Testis (tissue), 2 donors: ENCODE measurements at regions not wholly inside any gene's neighbourhood (a gene's known extent, or its start where the extent isn't known, plus 50 kb on each side); places are given as distances from the start of the nearest gene placed in this dataset.

ENCODE experiments used
- DNase-seq: peaks from one replicate; pipeline ENCODE4 v3.0.0-alpha.2; 2019
- H3K27ac ChIP-seq, 2 donors: fragments of 200-600 bp; sonication (generic); one replicate each; pipeline ENCODE4 v1.5.1; 2019
- H3K27me3 ChIP-seq: fragments of 200-600 bp; sonication (generic); one replicate; pipeline ENCODE4 v1.5.1; 2019
- H3K36me3 ChIP-seq: fragments of 200-600 bp; sonication (generic); one replicate; pipeline ENCODE4 v1.5.1; 2017; ENCODE audit warnings: low read depth; ENCODE audit errors: missing control alignments
- H3K4me1 ChIP-seq: fragments of 200-600 bp; sonication (generic); one replicate; pipeline ENCODE4 v1.5.1; 2019
- H3K4me3 ChIP-seq, 2 donors: fragments of 200-600 bp; sonication (generic); one replicate each; pipeline ENCODE4 v1.5.1; 2017 to 2019
- H3K9me3 ChIP-seq: fragments of 200-600 bp; sonication (generic); one replicate; pipeline ENCODE4 v1.5.1; 2017
- POLR2A ChIP-seq: fragments of 450-650 bp; IDR thresholded peaks from one replicate; pipeline ENCODE4 v1.6.1; 2017; ENCODE audit warnings: antibody characterized with exemption, mild to moderate bottlenecking, moderate library complexity
- WGBS, 2 donors: methylation state at CpG; one replicate each; pipeline ENCODE4 v1.1.5; 2018; 5-methylcytosine and 5-hydroxymethylcytosine counted together
- intact Hi-C: fragments of 100-400 bp; cut with DNase I; formaldehyde crosslinking; loops from one replicate; pipeline ENCODE4 v1.15.1; 2023; ENCODE audit warnings: low total_unique reads
- TF ChIP-seq, protein P1 (sequence below), 3 experiments: fragments of 450-650 bp in 2 of 3; fragments of 200-600 bp in 1 of 3; sonication (generic) in 1 of 3; IDR thresholded peaks; one replicate each; pipeline ENCODE4 v1.5.1; 2016 to 2019; ENCODE audit warnings: antibody characterized with exemption in 3 of 3, mild to moderate bottlenecking in 2 of 3, moderate library complexity in 1 of 3

DNA sequence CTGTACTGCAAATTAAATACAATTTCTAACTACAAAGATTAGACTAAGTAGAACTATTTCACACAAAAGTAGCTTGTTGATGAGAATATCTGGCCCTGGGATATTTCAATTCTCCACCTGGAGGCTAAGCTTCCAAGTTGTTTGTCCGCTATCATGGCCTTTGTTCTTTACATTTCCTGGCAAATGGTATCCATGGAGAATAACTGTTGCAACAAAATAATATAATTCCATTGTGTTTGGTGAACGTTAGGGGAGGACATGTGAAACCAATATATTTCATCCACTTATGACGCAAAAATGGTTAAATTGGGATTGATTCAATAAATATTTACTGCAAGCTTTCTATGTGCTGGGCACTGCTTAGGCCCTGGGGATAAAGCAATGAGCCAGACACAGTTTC, 565.4 kb downstream of the PTPRC start:
- whole genome bisulfite sequencing, 2 donors: 80 to 81% methylated on average over 3 of the region's 3 CpGs
- TF ChIP-seq, protein P1, sequence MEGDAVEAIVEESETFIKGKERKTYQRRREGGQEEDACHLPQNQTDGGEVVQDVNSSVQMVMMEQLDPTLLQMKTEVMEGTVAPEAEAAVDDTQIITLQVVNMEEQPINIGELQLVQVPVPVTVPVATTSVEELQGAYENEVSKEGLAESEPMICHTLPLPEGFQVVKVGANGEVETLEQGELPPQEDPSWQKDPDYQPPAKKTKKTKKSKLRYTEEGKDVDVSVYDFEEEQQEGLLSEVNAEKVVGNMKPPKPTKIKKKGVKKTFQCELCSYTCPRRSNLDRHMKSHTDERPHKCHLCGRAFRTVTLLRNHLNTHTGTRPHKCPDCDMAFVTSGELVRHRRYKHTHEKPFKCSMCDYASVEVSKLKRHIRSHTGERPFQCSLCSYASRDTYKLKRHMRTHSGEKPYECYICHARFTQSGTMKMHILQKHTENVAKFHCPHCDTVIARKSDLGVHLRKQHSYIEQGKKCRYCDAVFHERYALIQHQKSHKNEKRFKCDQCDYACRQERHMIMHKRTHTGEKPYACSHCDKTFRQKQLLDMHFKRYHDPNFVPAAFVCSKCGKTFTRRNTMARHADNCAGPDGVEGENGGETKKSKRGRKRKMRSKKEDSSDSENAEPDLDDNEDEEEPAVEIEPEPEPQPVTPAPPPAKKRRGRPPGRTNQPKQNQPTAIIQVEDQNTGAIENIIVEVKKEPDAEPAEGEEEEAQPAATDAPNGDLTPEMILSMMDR (IDR thresholded peaks at IDR 0.05): no peak
- no peak for TF ChIP-seq POLR2A
- no peak for DNase-seq

DNA sequence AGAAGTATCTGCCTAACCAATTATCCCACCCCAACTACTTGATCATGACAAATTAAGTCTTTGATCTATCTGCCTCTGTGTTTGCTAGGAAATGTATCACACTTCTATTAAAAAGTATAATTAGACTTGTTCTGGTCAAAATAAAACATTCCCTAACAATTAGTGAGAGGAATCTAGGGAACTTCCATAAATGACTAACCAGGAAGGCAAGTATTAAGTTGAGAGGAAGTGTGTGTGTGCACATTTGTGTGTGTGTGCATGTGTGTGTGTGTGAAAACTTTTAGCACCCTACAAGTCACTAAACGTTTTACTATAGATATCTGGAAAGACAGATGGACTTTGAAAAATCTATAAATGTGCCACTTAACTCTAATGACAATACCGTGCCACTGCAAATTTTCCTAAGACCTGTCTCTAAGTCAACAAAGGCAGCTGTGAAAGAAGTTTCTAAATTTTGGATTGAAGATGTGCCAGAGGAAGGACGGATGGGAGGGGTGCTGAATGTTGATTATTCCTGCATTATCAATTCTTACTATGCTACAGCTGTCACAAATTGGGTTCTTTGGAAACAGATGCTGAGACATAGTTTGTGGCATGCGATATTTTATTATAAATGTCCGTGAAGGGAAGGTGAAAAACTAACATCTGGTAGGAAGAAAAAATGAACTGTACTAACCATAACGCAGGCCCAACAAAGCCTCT, 567.1 kb downstream of the PTPRC start:
- Histone ChIP-seq H3K4me1 (no peaks in the 10 kb centered on the region), H3K4me3 (no peak overlapping the region), H3K27ac (no peak overlapping the region), H3K9me3 (no peaks in the 10 kb centered on the region), H3K27me3 (no peaks in the 10 kb centered on the region), H3K36me3 (no peaks in the 10 kb centered on the region)
- TF ChIP-seq, protein P1 (IDR thresholded peaks at IDR 0.05): no peak
- no peak for TF ChIP-seq POLR2A
- intact Hi-C loops: no loop called here
- WGBS, 2 donors: 69 to 70% methylated on average over 6 of the region's 6 CpGs
- DNase-seq: no peak

More for the DNA sequence above, 565.4 kb downstream of the PTPRC start:
- Histone ChIP-seq H3K27me3 (no peaks in the 10 kb centered on the region), H3K36me3 (no peaks in the 10 kb centered on the region), H3K4me3 (no peak overlapping the region), H3K9me3 (no peaks in the 10 kb centered on the region), H3K4me1 (no peaks in the 10 kb centered on the region), H3K27ac (no peak overlapping the region)
- intact Hi-C loops: no loop called here

DNA sequence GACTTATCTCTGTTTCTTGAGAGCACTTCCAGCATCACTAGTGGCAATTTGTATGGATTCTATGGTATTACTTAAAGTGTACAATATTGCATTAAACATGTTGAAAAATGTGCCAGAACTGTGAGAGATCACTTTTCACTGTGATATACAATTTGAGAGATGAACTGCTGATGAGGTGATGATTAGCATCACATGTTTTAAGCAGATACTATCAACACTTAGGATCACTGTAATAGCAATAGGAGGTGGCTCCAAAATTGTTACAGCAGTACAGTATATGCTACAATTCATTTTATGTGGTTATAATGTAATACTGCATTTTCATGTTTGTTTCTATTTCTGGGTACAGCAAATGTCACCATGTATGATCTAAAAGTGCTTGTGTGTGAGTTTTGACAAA, 570.0 kb downstream of the PTPRC start:
- H3K36me3 ChIP-seq: no peaks in the 10 kb centered on the region
- H3K4me1 ChIP-seq: no peaks in the 10 kb centered on the region
- H3K4me3 ChIP-seq: no peak overlapping the region
- H3K9me3 ChIP-seq: no peaks in the 10 kb centered on the region
- no peak for DNase-seq
- H3K27ac ChIP-seq: no peak overlapping the region
- intact Hi-C loops: no loop called here
- H3K27me3 ChIP-seq: no peaks in the 10 kb centered on the region
- TF ChIP-seq POLR2A: no peak
- TF ChIP-seq, protein P1 (IDR thresholded peaks at IDR 0.05): no peak

DNA sequence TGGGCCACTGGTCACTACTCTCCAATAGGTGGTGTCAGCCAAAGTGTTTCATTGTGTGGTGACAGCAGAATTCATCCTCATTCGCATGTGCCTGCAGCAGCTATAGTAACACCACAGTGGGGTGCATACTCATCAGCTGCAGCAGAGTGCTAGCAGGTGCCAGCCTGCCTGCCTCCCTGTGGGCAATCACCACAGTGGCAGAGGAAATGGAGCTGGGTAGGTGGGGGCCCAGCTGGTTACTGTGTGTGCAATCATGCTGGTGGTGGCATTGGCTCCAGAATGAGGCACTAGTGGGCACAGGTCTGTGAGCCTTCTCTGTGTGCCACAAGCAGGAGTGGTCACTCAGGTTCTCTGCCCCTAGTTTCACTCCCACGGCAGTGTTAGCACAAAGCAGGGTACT, 579.2 kb downstream of the PTPRC start:
- 86% methylated on average over 2 of the region's 2 CpGs; no CpG with 5 or more reads in 1 of the 2 donors for WGBS, 2 donors
- H3K27me3 ChIP-seq: no peaks in the 10 kb centered on the region
- intact Hi-C loops: no loop called here
- no peak overlapping the region for H3K27ac ChIP-seq
- DNase-seq: no peak
- no peak overlapping the region for H3K4me3 ChIP-seq
- H3K36me3 ChIP-seq: no peaks in the 10 kb centered on the region
- no peaks in the 10 kb centered on the region for H3K4me1 ChIP-seq
- TF ChIP-seq, protein P1 (IDR thresholded peaks at IDR 0.05): no peak
- no peak for TF ChIP-seq POLR2A
- H3K9me3 ChIP-seq: no peaks in the 10 kb centered on the region

DNA sequence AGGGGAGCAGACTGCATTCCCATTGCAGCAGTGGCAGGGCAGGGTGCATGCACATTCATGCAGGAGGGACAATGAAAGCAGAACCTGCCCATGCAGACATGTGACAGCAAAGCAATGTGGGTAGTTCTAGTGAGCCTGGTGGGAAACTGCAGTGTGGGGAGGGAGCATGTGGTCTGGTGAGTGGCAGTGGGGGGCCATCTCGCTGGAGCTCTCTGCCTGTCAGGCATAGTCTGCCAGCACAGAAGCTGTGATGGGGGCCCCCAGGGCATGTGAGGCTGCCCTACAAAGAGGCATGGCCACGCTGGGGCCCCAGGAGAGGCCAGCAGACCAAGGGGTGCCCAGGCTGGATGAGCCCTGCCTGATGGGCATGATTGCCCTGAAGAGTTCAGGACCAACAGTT, 579.7 kb downstream of the PTPRC start:
- H3K9me3 ChIP-seq: no peaks in the 10 kb centered on the region
- intact Hi-C loops: no loop called here
- WGBS, 2 donors: 62 to 67% methylated on average over 1 to 2 of the region's 2 CpGs
- no peak overlapping the region for H3K4me3 ChIP-seq
- H3K27ac ChIP-seq: no peak overlapping the region
- no peak for DNase-seq
- H3K36me3 ChIP-seq: no peaks in the 10 kb centered on the region
- no peaks in the 10 kb centered on the region for H3K27me3 ChIP-seq
- H3K4me1 ChIP-seq: no peaks in the 10 kb centered on the region
- TF ChIP-seq, protein P1 (IDR thresholded peaks at IDR 0.05): no peak
- TF ChIP-seq POLR2A: no peak
